Myocyte (in vitro differentiated cells): ENCODE measurements at regions not wholly inside any gene's neighbourhood (a gene's known extent, or its start where the extent isn't known, plus 50 kb on each side); places are given as distances from the start of the nearest gene placed in this dataset.
"Not testable (repeated sequence)": the region's sequence is repeated elsewhere in the genome, so short reads cannot be mapped to it uniquely, and the experiment has no call there.

Experiments used
- DNase-seq: peaks from one replicate; pipeline ENCODE4 v3.0.0-alpha.2; 2012; ENCODE audit warnings: low read depth

DNA sequence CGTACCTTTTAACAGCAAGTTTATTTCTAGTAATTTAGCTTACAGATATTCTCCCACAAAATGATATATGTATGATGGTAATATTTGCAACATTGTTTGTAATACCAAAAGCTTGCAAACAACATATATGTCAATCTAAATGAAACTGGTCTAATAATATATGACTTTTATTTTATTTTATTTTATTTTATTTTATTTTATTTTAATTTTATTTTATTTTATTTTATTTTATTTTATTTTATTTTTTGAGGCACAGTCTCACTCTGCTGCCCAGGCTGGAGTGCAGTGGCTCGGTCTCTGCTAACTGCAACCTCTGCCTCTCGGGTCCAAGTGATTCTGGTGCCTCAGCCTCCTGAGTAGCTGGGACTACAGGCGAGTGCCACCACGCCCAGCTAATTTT lies 94.6 kb upstream of the ABCA1 start:
- DNase-seq, result not testable (repeated sequence)

DNA sequence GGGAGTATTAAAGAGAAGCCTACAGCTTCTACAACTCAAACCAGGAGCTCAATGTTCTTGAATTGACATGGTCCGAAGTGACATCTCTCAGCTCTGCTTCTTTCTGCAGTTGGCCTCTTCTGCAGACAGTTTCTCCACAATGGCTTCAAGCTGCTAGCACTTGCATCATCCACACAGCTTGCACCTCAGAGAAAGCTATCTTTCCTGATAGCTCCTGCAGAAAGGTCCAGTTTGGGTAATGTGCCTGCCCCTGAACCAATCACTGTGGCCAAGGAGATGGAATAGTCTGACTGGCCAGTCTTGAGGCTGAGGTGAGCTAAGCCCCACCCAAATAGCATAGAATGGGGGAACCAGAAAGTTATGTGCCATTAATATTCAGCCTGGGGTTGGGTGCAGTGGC lies 95.8 kb upstream of the ABCA1 start:
- no peak for DNase-seq

DNA sequence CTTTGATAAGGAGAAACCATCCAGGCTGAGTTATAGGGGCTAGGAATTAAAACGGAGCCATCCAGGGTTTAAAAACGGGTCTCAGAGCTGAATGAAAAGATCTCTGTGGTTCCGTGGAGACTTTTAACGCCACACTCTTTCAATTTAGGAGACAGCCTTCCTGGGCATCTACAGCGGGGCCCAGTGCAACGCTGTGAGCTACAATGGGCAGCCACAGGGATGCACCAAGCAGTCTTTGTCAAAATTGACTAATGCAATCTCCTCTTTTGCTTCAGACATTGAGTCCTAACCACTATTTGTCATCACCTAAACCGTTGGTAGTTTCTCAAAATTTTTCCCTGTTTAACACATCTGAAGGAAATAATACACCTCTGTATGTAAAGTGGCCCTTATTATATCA lies 96.6 kb upstream of the ABCA1 start:
- no peak for DNase-seq

DNA sequence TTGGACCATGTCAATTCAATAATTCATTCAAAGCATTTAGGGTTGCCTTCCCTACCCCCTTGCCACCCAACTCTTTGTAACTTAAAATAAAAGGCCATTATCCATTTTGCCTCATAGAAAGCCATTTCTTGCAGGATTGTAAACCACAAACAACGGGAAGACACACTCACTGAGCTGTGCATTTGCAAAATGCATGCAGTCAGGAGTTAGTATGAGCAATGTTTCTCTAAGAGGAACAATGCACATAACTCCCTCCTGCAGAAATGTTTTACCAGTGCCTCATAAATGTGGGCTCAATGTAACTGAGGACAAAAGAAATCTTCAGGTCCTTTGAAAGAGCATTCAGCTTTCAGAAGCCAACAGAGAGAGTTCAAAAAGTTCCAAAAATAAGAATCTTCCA lies 98.5 kb upstream of the ABCA1 start:
- no peak for DNase-seq

- no peak for DNase-seq
These were observed 99.1 kb upstream of the ABCA1 start for GRCh38 chr9:105027084-105027483.

- no peak for DNase-seq
These were observed 102.3 kb upstream of the ABCA1 start for GRCh38 chr9:105030285-105030684.

- DNase-seq, result no peak
These were observed 109.2 kb upstream of the ABCA1 start for GRCh38 chr9:105037139-105037538.

GRCh38 chr9:105038051-105038450 lies 110.1 kb upstream of the ABCA1 start:
- no peak for DNase-seq

- no peak for DNase-seq
These were observed 111.3 kb upstream of the ABCA1 start for GRCh38 chr9:105039175-105039799.

DNA sequence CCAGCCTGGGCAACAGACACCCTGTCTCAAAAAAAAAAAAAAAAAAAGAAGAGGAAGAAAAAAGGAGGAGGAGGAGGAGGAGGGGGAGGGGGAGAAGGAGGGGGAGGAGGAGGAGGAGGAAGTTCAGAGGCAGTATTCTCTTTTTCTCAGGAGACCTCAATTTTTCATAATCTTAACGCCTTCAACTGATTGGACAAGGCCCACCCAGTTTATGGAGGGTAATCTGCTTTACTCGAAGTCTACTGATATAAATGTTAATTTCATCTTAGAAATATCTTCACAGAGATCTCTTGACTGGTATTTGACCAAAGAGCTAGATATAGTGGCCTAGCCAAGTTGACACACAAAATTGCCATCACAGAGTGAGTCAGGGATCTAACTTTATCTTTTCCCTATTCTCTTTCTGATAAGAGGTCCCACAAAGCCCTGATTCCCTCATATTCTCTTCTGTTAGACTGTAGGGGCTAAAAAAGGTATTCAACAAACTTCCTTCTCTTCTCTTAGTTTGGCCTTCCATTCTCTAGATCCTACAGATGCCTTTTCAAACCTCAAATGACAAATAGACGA lies 115.5 kb upstream of the ABCA1 start:
- DNase-seq, result no peak

GRCh38 chr9:105044518-105044917 lies 116.6 kb upstream of the ABCA1 start:
- no peak for DNase-seq

DNA sequence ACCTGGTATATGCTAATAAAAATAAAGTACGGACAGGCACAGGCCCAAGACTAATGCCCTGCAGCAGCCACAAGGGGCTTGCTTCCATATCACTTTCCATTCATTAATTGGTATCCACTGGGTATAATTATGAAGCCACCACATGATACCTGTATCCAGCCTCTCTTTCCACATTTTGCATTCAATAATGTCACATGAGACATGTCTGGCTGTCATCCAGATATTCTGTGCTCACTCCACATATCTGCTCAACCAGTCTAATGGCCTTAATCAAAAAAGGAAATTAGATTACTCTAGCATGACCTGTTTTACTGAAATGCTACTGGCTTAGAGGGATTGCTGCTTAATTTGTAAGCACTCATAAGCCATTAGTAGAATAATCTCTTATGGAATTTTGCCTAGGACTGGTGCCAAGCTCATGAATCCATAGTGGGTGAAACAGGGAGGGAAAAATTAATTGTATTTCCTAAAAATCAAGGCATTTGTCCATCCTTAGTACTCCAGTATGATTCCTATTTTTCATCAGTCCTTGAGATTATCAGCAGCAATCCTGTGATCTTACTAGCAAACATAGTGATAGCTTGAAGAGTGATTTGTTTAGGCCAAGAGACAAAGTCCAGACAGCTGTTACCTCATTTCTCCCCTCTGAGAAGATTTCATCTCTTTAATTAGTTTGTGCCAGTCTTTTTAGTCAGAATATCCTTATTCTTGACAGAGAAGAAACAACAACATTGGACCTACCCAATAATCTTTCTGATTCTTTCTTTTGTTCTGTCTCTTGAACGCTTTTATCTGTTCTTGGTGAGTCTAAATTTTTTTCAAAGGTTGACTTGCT lies 119.2 kb upstream of the ABCA1 start:
- DNase-seq, result no peak

DNA sequence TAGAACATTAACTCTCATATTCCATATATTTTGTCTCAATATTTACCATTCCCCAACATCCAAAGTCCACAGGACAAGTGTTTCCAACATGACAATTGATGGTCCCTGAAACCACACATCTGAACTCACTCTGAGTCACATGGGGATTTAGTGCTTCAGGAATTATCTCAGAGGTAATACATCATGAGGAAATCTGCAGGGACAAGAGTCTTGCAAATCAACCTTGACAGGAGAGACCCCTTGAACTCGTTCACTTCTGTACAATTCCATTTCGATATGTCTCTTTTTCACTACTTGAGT lies 119.7 kb upstream of the ABCA1 start:
- DNase-seq, result no peak

- DNase-seq, result no peak
These were observed 120.4 kb upstream of the ABCA1 start for GRCh38 chr9:105048331-105048730.

DNA sequence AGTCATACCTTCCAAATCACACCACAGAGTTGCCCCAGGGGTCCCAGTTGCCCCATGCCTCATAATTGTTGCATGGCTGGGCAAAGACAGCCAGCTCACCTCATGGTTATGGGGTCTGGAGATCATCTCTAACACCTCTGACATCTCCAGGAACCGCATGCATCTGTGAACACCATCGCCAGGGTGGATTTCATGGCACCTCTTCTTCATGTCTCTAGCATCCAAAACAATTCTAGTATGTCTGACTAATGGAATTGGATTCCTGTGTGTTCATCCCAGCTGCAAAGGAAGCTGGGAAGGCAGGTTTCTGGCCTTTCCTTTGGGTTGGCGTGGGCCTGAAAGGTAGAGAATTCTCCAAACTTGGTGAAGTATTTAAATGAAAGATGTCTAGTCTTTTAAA lies 122.3 kb upstream of the ABCA1 start:
- DNase-seq, result no peak

- no peak for DNase-seq
These were observed 123.9 kb upstream of the ABCA1 start for GRCh38 chr9:105051897-105052296.

GRCh38 chr9:105052346-105052745 lies 124.4 kb upstream of the ABCA1 start:
- DNase-seq, result no peak

DNA sequence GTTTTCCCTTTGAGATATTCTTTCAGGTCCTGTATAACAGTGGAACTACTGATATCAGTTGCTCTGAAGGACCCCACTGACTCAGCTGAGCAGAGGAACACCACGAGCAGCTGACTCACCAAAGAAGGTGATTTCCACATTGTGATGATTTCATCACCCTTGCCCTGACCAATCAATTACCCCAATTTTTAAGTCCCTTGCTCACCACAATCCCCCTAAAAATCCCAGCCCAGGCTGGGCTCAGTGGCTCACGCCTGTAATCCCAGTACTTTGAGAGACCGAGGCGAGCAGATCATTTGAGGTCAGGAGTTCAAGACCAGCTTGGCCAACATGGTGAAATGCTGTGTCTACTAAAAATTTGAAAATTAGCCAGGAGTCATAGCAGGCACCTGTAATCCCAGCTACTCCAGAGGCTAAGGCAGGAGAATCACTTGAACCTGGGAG lies 125.3 kb upstream of the ABCA1 start:
- DNase-seq, result peak; percentile 38

DNA sequence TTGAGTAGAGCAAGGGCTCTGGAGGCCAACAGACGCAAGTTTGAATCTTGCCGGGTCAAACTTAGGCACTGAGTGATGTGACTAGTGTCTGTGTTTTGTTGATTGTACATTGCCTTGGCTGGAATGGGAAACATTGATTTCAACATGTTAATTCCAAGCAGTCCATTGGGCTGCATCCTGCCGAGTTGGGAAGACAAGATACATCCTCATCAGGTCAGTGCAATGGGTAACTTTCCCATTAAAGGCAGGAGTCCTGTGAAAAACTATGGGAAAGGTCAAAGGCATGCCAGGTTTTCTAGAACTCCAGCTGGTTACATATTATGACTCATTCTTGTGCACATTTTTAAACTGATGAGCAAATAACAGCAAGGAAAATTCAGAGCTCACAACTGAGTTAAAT lies 126.5 kb upstream of the ABCA1 start:
- peak; percentile 52 for DNase-seq

DNA sequence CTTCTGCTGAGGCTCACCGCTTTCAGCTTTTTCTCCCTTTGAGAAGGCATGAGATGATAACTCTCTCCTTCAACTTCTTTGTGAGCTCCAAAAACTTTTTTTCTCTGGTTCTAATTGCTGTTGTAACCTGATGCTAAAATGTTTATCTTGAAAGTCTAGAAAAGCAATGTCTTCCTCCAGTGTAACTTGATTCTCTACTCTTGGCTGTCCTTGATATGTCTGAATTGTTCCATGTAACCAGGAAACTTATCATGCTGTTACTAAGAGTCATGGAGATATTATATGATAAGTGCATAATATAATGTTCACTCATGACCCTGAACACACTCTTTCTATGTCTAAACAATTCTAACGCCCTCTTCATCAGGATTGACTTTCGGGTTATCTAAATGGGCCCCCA lies 128.0 kb upstream of the ABCA1 start:
- DNase-seq, result peak; percentile 28

GRCh38 chr9:105057551-105057950 lies 129.6 kb upstream of the ABCA1 start:
- no peak for DNase-seq

DNA sequence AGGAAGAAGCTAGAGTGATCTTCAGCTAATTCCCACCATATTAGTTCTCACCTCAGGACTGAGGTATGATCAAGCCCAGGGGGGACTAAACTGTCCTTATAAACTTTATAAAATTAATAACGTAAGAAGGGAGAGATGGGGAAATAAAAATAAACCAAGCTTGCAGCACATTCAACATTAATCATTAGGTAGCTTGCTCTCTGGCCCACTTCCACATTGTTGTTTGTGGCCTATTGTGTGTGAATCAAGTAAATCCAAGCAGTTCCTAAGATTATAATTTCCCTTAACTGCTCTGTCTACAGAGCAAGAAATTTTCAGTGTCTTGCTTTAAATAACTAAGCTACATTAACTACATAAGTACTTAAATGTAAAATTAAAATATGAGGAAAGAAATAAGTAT lies 131.3 kb upstream of the ABCA1 start:
- no peak for DNase-seq
